ENCODE measurements at regions not wholly inside any gene's neighbourhood (a gene's known extent, or its start where the extent isn't known, plus 50 kb on each side); places are given as distances from the start of the nearest gene placed in this dataset.

GRCh38 chr1:231107151-231107550 lies 54.7 kb upstream of the TRIM67 start:
- Mint-ChIP-seq H3K27ac (ENCODE audit: unreplicated experiment) (no peak overlapping the region), H3K9me3 (ENCODE audit: unreplicated experiment) (peaks cover 4% of the 10 kb centered on the region), H3K36me3 (ENCODE audit: low read depth, unreplicated experiment) (no peaks in the 10 kb centered on the region), H3K27me3 (ENCODE audit: low read depth, unreplicated experiment) (peaks cover 13% of the 10 kb centered on the region), H3K4me1 (ENCODE audit: low read depth, unreplicated experiment) (peaks cover 13% of the 10 kb centered on the region), H3K4me3 (ENCODE audit: unreplicated experiment) (no peak overlapping the region)
- H3K4me3 ChIP-seq (ENCODE audit: insufficient read depth, low read depth, low read length): no peak overlapping the region
- TF ChIP-seq, protein P1, sequence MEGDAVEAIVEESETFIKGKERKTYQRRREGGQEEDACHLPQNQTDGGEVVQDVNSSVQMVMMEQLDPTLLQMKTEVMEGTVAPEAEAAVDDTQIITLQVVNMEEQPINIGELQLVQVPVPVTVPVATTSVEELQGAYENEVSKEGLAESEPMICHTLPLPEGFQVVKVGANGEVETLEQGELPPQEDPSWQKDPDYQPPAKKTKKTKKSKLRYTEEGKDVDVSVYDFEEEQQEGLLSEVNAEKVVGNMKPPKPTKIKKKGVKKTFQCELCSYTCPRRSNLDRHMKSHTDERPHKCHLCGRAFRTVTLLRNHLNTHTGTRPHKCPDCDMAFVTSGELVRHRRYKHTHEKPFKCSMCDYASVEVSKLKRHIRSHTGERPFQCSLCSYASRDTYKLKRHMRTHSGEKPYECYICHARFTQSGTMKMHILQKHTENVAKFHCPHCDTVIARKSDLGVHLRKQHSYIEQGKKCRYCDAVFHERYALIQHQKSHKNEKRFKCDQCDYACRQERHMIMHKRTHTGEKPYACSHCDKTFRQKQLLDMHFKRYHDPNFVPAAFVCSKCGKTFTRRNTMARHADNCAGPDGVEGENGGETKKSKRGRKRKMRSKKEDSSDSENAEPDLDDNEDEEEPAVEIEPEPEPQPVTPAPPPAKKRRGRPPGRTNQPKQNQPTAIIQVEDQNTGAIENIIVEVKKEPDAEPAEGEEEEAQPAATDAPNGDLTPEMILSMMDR (IDR thresholded peaks at IDR 0.05; ENCODE audit: insufficient read depth, low read depth, low read length): no peak
- TF ChIP-seq EZH2 (IDR thresholded peaks at IDR 0.05; ENCODE audit: insufficient read depth, low read length): no peak
- H3K79me2 ChIP-seq (ENCODE audit: insufficient read depth, low read length): no peaks in the 10 kb centered on the region
- no peak for FAIRE-seq
- H3K4me1 ChIP-seq (ENCODE audit: insufficient read depth, low read length): peaks cover 22% of the 10 kb centered on the region
- no peaks in the 10 kb centered on the region for H3K9me3 ChIP-seq (ENCODE audit: insufficient read depth, low read depth, low read length)
- DNase-seq (ENCODE audit: low read depth): no peak
- H3K27me3 ChIP-seq (ENCODE audit: insufficient read depth, low read length): peaks cover 6% of the 10 kb centered on the region
- no peaks in the 10 kb centered on the region for H4K20me1 ChIP-seq (ENCODE audit: insufficient read depth, low read length)
- H3K9ac ChIP-seq (ENCODE audit: low read length): no peak overlapping the region
- H3K4me2 ChIP-seq (ENCODE audit: low read length): peak overlapping the region; percentile 58
- H3K36me3 ChIP-seq (ENCODE audit: insufficient read depth, low read length): no peaks in the 10 kb centered on the region
- H3K27ac ChIP-seq (ENCODE audit: low read depth, low read length): no peak overlapping the region
- H2AFZ ChIP-seq (ENCODE audit: low read depth, low read length): no peak overlapping the region

DNA sequence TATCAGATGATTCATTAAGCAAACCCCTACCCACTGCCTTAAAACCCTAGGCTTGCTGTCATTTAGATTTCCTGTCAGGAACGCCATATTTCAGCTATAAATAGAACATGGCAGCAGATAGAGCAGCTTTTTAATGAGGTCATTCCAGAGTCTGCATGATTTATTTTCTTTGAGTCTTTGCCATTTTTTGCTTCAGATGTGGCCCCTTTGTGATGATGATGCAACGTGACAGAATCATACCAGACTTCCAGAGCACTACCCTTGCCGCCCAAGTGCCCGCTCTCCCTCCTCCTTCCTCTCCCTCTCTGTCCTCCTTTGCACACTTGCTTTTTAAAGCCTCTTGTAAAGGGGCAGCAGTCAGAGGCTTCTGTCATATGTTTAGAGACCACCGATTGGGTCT lies 55.5 kb upstream of the TRIM67 start:
- peaks cover 4% of the 10 kb centered on the region for H3K9me3 Mint-ChIP-seq (ENCODE audit: unreplicated experiment)
- peaks cover 10% of the 10 kb centered on the region for H3K4me1 Mint-ChIP-seq (ENCODE audit: low read depth, unreplicated experiment)
- no peak overlapping the region for H3K4me3 ChIP-seq (ENCODE audit: insufficient read depth, low read depth, low read length)
- H4K20me1 ChIP-seq (ENCODE audit: insufficient read depth, low read length): no peaks in the 10 kb centered on the region
- DNase-seq (ENCODE audit: low read depth) (peak; percentile 88), FAIRE-seq (no peak)
- peaks cover 6% of the 10 kb centered on the region for H3K27me3 ChIP-seq (ENCODE audit: insufficient read depth, low read length)
- peaks cover 13% of the 10 kb centered on the region for H3K27me3 Mint-ChIP-seq (ENCODE audit: low read depth, unreplicated experiment)
- no peak for TF ChIP-seq EZH2 (IDR thresholded peaks at IDR 0.05; ENCODE audit: insufficient read depth, low read length)
- TF ChIP-seq, protein P1 (IDR thresholded peaks at IDR 0.05; ENCODE audit: insufficient read depth, low read depth, low read length): no peak
- no peak overlapping the region for H2AFZ ChIP-seq (ENCODE audit: low read depth, low read length)
- H3K4me3 Mint-ChIP-seq (ENCODE audit: unreplicated experiment): no peak overlapping the region
- H3K27ac ChIP-seq (ENCODE audit: low read depth, low read length): peak overlapping the region; percentile 15
- H3K36me3 Mint-ChIP-seq (ENCODE audit: low read depth, unreplicated experiment): no peaks in the 10 kb centered on the region
- peak overlapping the region; percentile 58 for H3K4me2 ChIP-seq (ENCODE audit: low read length)
- H3K9me3 ChIP-seq (ENCODE audit: insufficient read depth, low read depth, low read length): no peaks in the 10 kb centered on the region
- peaks cover 22% of the 10 kb centered on the region for H3K4me1 ChIP-seq (ENCODE audit: insufficient read depth, low read length)
- H3K9ac ChIP-seq (ENCODE audit: low read length): peak overlapping the region; percentile 40
- H3K79me2 ChIP-seq (ENCODE audit: insufficient read depth, low read length): no peaks in the 10 kb centered on the region
- peak overlapping the region; percentile 63 for H3K27ac Mint-ChIP-seq (ENCODE audit: unreplicated experiment)
- no peaks in the 10 kb centered on the region for H3K36me3 ChIP-seq (ENCODE audit: insufficient read depth, low read length)

GRCh38 chr1:231104917-231105316 lies 56.9 kb upstream of the TRIM67 start:
- H3K4me1 ChIP-seq (ENCODE audit: insufficient read depth, low read length): peaks cover 22% of the 10 kb centered on the region
- no peaks in the 10 kb centered on the region for H3K36me3 ChIP-seq (ENCODE audit: insufficient read depth, low read length)
- Mint-ChIP-seq H3K36me3 (ENCODE audit: low read depth, unreplicated experiment) (no peaks in the 10 kb centered on the region), H3K9me3 (ENCODE audit: unreplicated experiment) (peaks cover 4% of the 10 kb centered on the region), H3K27ac (ENCODE audit: unreplicated experiment) (no peak overlapping the region), H3K27me3 (ENCODE audit: low read depth, unreplicated experiment) (peaks cover 13% of the 10 kb centered on the region), H3K4me3 (ENCODE audit: unreplicated experiment) (no peak overlapping the region), H3K4me1 (ENCODE audit: low read depth, unreplicated experiment) (peaks cover 10% of the 10 kb centered on the region)
- H4K20me1 ChIP-seq (ENCODE audit: insufficient read depth, low read length): no peaks in the 10 kb centered on the region
- TF ChIP-seq, protein P1 (IDR thresholded peaks at IDR 0.05; ENCODE audit: insufficient read depth, low read depth, low read length): no peak
- TF ChIP-seq EZH2 (IDR thresholded peaks at IDR 0.05; ENCODE audit: insufficient read depth, low read length): no peak
- no peaks in the 10 kb centered on the region for H3K9me3 ChIP-seq (ENCODE audit: insufficient read depth, low read depth, low read length)
- no peaks in the 10 kb centered on the region for H3K79me2 ChIP-seq (ENCODE audit: insufficient read depth, low read length)
- H3K27ac ChIP-seq (ENCODE audit: low read depth, low read length): no peak overlapping the region
- H3K9ac ChIP-seq (ENCODE audit: low read length): no peak overlapping the region
- no peak overlapping the region for H3K4me3 ChIP-seq (ENCODE audit: insufficient read depth, low read depth, low read length)
- H3K4me2 ChIP-seq (ENCODE audit: low read length): no peak overlapping the region
- FAIRE-seq: no peak
- no peak for DNase-seq (ENCODE audit: low read depth)
- H2AFZ ChIP-seq (ENCODE audit: low read depth, low read length): no peak overlapping the region
- H3K27me3 ChIP-seq (ENCODE audit: insufficient read depth, low read length): peaks cover 6% of the 10 kb centered on the region

Data from astrocyte (in vitro differentiated cells and primary cell).